ENCODE measurements at regions not wholly inside any gene's neighbourhood (a gene's known extent, or its start where the extent isn't known, plus 50 kb on each side); places are given as distances from the start of the nearest gene placed in this dataset.

DNA sequence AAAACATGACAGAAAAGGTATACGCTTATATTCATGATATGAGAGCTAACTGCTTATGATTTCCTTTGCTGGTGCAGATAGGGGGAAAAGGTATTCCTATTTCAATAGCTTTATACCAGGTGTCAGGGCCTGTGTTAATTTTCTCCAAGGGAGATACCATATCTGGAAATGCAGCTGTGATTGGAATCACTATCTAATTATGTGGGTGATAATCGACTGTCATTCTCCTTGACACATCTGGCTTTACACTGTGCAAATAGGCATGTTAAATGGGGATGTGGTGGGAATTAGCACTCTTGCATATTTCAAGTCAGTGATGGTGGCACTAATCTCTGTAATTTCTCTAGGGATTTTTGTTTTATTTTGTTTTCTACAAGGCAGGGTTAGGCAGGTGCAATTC is 611.1 kb downstream of the CDH9 start:
- in situ Hi-C loops (cut with HindIII; ENCODE audit: low pct_unique_long_range_greater_than_20kb, low sequenced_read_pairs) (no loop called here), intact Hi-C loops (cut with micrococcal nuclease; ENCODE audit: unreplicated experiment) (no loop called here)
- no peak overlapping the region for H3K4me3 ChIP-seq (ENCODE audit: low read depth in 2 of 2, low read length in 2 of 2)
- DNase-seq (ENCODE audit: low read depth, low spot score) (no peak), ATAC-seq (no peak)
- no peaks in the 10 kb centered on the region for H3K27me3 ChIP-seq (ENCODE audit: control insufficient read depth, insufficient read depth, low read length)
- H3K9me3 ChIP-seq (ENCODE audit: control insufficient read depth, insufficient read depth, low read depth, low read length), result no peaks in the 10 kb centered on the region
- POLR2A ChIA-PET, result no interaction called here
- no peak overlapping the region for H3K27ac ChIP-seq (ENCODE audit: low read length)
- TF ChIP-seq TCF7L2 (IDR thresholded peaks at IDR 0.05; ENCODE audit: low read depth, low read length) (no peak), SIN3A (IDR thresholded peaks at IDR 0.05; ENCODE audit: borderline replicate concordance, insufficient read depth, low read depth, low read length) (no peak), POLR2AphosphoS5 (IDR thresholded peaks at IDR 0.05; ENCODE audit: low read depth, low read length) (no peak), REST (IDR thresholded peaks at IDR 0.05; ENCODE audit: insufficient read depth in 1 of 2, low read depth in 2 of 2, low read length in 1 of 2) (no peak)
- TF ChIP-seq, protein P1, sequence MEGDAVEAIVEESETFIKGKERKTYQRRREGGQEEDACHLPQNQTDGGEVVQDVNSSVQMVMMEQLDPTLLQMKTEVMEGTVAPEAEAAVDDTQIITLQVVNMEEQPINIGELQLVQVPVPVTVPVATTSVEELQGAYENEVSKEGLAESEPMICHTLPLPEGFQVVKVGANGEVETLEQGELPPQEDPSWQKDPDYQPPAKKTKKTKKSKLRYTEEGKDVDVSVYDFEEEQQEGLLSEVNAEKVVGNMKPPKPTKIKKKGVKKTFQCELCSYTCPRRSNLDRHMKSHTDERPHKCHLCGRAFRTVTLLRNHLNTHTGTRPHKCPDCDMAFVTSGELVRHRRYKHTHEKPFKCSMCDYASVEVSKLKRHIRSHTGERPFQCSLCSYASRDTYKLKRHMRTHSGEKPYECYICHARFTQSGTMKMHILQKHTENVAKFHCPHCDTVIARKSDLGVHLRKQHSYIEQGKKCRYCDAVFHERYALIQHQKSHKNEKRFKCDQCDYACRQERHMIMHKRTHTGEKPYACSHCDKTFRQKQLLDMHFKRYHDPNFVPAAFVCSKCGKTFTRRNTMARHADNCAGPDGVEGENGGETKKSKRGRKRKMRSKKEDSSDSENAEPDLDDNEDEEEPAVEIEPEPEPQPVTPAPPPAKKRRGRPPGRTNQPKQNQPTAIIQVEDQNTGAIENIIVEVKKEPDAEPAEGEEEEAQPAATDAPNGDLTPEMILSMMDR (IDR thresholded peaks at IDR 0.05), result no peak
- no peaks in the 10 kb centered on the region for H3K36me3 ChIP-seq (ENCODE audit: control insufficient read depth, insufficient read depth, low read length)
- H3K4me1 ChIP-seq (ENCODE audit: control insufficient read depth, insufficient read depth, low read length), result no peaks in the 10 kb centered on the region
- BruUV-seq (replicated peaks), result no TSS peak
- CTCF ChIA-PET, result no interaction called here

DNA sequence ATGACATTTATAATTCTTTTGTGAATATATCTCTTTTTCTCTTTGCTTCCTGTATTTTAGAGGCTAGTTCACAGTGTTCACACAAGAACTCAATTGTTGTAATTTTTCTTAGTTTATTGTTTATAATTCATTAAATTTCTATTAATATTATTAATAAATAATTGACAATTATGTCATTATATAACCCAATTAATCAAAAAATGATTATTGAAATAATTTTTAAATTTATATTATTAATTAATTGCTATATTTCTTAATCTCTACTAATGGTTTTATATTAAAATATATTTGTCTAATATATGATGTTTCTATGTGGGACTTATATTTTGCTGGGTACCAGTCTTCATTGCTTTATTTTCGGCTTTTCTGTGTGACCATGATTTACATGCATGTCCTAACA is 618.4 kb downstream of the CDH9 start:
- ChIA-PET CTCF (no interaction called here), POLR2A (no interaction called here)
- Histone ChIP-seq H3K27ac (ENCODE audit: low read length) (no peak overlapping the region), H3K27me3 (ENCODE audit: control insufficient read depth, insufficient read depth, low read length) (no peaks in the 10 kb centered on the region), H3K4me3 (ENCODE audit: low read depth in 2 of 2, low read length in 2 of 2) (no peak overlapping the region), H3K4me1 (ENCODE audit: control insufficient read depth, insufficient read depth, low read length) (no peaks in the 10 kb centered on the region), H3K9me3 (ENCODE audit: control insufficient read depth, insufficient read depth, low read depth, low read length) (no peaks in the 10 kb centered on the region), H3K36me3 (ENCODE audit: control insufficient read depth, insufficient read depth, low read length) (no peaks in the 10 kb centered on the region)
- in situ Hi-C loops (cut with HindIII; ENCODE audit: low pct_unique_long_range_greater_than_20kb, low sequenced_read_pairs), result no loop called here
- intact Hi-C loops (cut with micrococcal nuclease; ENCODE audit: unreplicated experiment), result no loop called here
- TF ChIP-seq POLR2AphosphoS5 (IDR thresholded peaks at IDR 0.05; ENCODE audit: low read depth, low read length) (no peak), REST (IDR thresholded peaks at IDR 0.05; ENCODE audit: insufficient read depth in 1 of 2, low read depth in 2 of 2, low read length in 1 of 2) (no peak), TCF7L2 (IDR thresholded peaks at IDR 0.05; ENCODE audit: low read depth, low read length) (no peak), SIN3A (IDR thresholded peaks at IDR 0.05; ENCODE audit: borderline replicate concordance, insufficient read depth, low read depth, low read length) (no peak)
- TF ChIP-seq, protein P1 (IDR thresholded peaks at IDR 0.05), result no peak
- DNase-seq (ENCODE audit: low read depth, low spot score) (no peak), ATAC-seq (no peak)
- no TSS peak for BruUV-seq (replicated peaks)
